ENCODE measurements at regions not wholly inside any gene's neighbourhood (a gene's known extent, or its start where the extent isn't known, plus 50 kb on each side); places are given as distances from the start of the nearest gene placed in this dataset.

- DNase-seq (ENCODE audit: low spot score in 2 of 2) = no peak
Measured at GRCh38 chr11:23995891-23996290, 501.0 kb upstream of the LUZP2 start.

GRCh38 chr11:23997356-23997755, 499.5 kb upstream of the LUZP2 start:
- DNase-seq (ENCODE audit: low spot score in 2 of 2) = no peak
- intact Hi-C loops (cut with DNase I; ENCODE audit: low total_unique reads) = no loop called here
- TF ChIP-seq CTCF (IDR thresholded peaks at IDR 0.05) (no peak), POLR2A (IDR thresholded peaks at IDR 0.05) (no peak)
- WGBS, 2 donors = 100% methylated on average over 1 of the region's 1 CpG
- H3K4me3 ChIP-seq (ENCODE audit: low read depth, poor library complexity, severe bottlenecking) = no peak overlapping the region

More at GRCh38 chr11:23995891-23996290, 501.0 kb upstream of the LUZP2 start:
- H3K4me3 ChIP-seq (ENCODE audit: low read depth, poor library complexity, severe bottlenecking) = no peak overlapping the region
- intact Hi-C loops (cut with DNase I; ENCODE audit: low total_unique reads) = no loop called here
- TF ChIP-seq CTCF (IDR thresholded peaks at IDR 0.05) = no peak
- TF ChIP-seq POLR2A (IDR thresholded peaks at IDR 0.05) = no peak

GRCh38 chr11:24005202-24005876, 491.5 kb upstream of the LUZP2 start:
- DNase-seq (ENCODE audit: low spot score in 2 of 2) = no peak
- intact Hi-C loops (cut with DNase I; ENCODE audit: low total_unique reads) = no loop called here
- no peak overlapping the region for H3K4me3 ChIP-seq (ENCODE audit: low read depth, poor library complexity, severe bottlenecking)
- TF ChIP-seq POLR2A (IDR thresholded peaks at IDR 0.05) = no peak
- no peak for TF ChIP-seq CTCF (IDR thresholded peaks at IDR 0.05)

- intact Hi-C loops (cut with DNase I; ENCODE audit: low total_unique reads) = no loop called here
- no peak for DNase-seq (ENCODE audit: low spot score in 2 of 2)
- TF ChIP-seq POLR2A (IDR thresholded peaks at IDR 0.05) (no peak), CTCF (IDR thresholded peaks at IDR 0.05) (no peak)
- 80 to 89% methylated on average over 3 of the region's 3 CpGs for WGBS, 2 donors
- H3K4me3 ChIP-seq (ENCODE audit: low read depth, poor library complexity, severe bottlenecking) = no peak overlapping the region
Measured at GRCh38 chr11:24043842-24044241, 453.0 kb upstream of the LUZP2 start.

- H3K4me3 ChIP-seq (ENCODE audit: low read depth, poor library complexity, severe bottlenecking) = no peak overlapping the region
- WGBS, 2 donors = 64 to 71% methylated on average over 1 of the region's 1 CpG
- intact Hi-C loops (cut with DNase I; ENCODE audit: low total_unique reads) = no loop called here
- DNase-seq (ENCODE audit: low spot score in 2 of 2) = no peak
- no peak for TF ChIP-seq POLR2A (IDR thresholded peaks at IDR 0.05)
- TF ChIP-seq CTCF (IDR thresholded peaks at IDR 0.05) = no peak
Measured at GRCh38 chr11:24046731-24047130, 450.1 kb upstream of the LUZP2 start.

- TF ChIP-seq CTCF (IDR thresholded peaks at IDR 0.05) (no peak), POLR2A (IDR thresholded peaks at IDR 0.05) (no peak)
- no peak for DNase-seq (ENCODE audit: low spot score in 2 of 2)
- intact Hi-C loops (cut with DNase I; ENCODE audit: low total_unique reads) = no loop called here
- H3K4me3 ChIP-seq (ENCODE audit: low read depth, poor library complexity, severe bottlenecking) = no peak overlapping the region
Measured at GRCh38 chr11:24056051-24056450, 440.8 kb upstream of the LUZP2 start.
